WTC11 (cell line): ENCODE measurements at regions not wholly inside any gene's neighbourhood (a gene's known extent, or its start where the extent isn't known, plus 50 kb on each side); places are given as distances from the start of the nearest gene placed in this dataset.

ENCODE experiments used
- ATAC-seq: fragments of 200-7000 bp; cut with Tn5 transposase; 2 replicates; pipeline ENCODE4 v1.10.0; 2021; ENCODE audit warnings: mild to moderate bottlenecking, moderate library complexity
- CTCF ChIA-PET: fragments of 300-600 bp; sonication (Branson Sonifier 250); formaldehyde crosslinking; loops from one replicate; lab custom pipeline; 2021; ENCODE audit warnings: antibody characterized with exemption; lab: Charles Lee
- POLR2A ChIA-PET: fragments of 350-600 bp; sonication (Branson Sonifier 250); formaldehyde crosslinking; loops from one replicate; lab custom pipeline; 2021; ENCODE audit warnings: antibody characterized with exemption; lab: Charles Lee
- DNase-seq: peaks from one replicate; pipeline ENCODE4 v3.0.0; 2021; ENCODE audit warnings: low spot score
- H3K27ac Mint-ChIP-seq: 2 replicates; pipeline ENCODE4 v1.8.0; 2021; ENCODE audit warnings: mixed read lengths
- H3K27me3 Mint-ChIP-seq: 2 replicates; pipeline ENCODE4 v1.8.0; 2021; ENCODE audit warnings: low read depth, mild to moderate bottlenecking, moderate library complexity, mixed read lengths
- H3K36me3 Mint-ChIP-seq: 2 replicates; pipeline ENCODE4 v1.8.0; 2021; ENCODE audit warnings: mixed read lengths
- H3K4me1 Mint-ChIP-seq: 2 replicates; pipeline ENCODE4 v1.8.0; 2022; ENCODE audit warnings: mixed read lengths
- H3K4me3 Mint-ChIP-seq: 2 replicates; pipeline ENCODE4 v1.8.0; 2021; ENCODE audit warnings: mild to moderate bottlenecking, moderate library complexity, mixed read lengths
- H3K9me3 Mint-ChIP-seq: 2 replicates; pipeline ENCODE4 v1.8.0; 2021; ENCODE audit warnings: mixed read lengths
- E2F1 ChIP-seq: sonication (generic); formaldehyde crosslinking; IDR thresholded peaks from 2 replicates; pipeline ENCODE4 v1.8.0; 2022; ENCODE audit warnings: mild to moderate bottlenecking, missing genetic modification reagents
- EMX1 ChIP-seq: fragments of 250-450 bp; sonication (Bioruptor Pico); IDR thresholded peaks from 2 replicates; pipeline ENCODE4 v1.8.0; 2021; ENCODE audit warnings: mild to moderate bottlenecking
- ESRRA ChIP-seq: sonication (generic); formaldehyde crosslinking; IDR thresholded peaks from 2 replicates; pipeline ENCODE4 v1.8.1; 2022; ENCODE audit warnings: mild to moderate bottlenecking, missing genetic modification reagents, borderline replicate concordance
- GABPB1 ChIP-seq: sonication (generic); formaldehyde crosslinking; IDR thresholded peaks from 2 replicates; pipeline ENCODE4 v1.8.1; 2023; ENCODE audit warnings: mild to moderate bottlenecking, missing genetic modification reagents
- IRF2 ChIP-seq: sonication (generic); formaldehyde crosslinking; IDR thresholded peaks from 2 replicates; pipeline ENCODE4 v1.8.0; 2022; ENCODE audit warnings: low read depth, missing genetic modification reagents, borderline replicate concordance
- JAZF1 ChIP-seq: fragments of 250-450 bp; sonication (Bioruptor Pico); IDR thresholded peaks from 2 replicates; pipeline ENCODE4 v1.9.0; 2021; ENCODE audit warnings: moderate library complexity, mild to moderate bottlenecking, inconsistent platforms
- KAT7 ChIP-seq: sonication (generic); formaldehyde crosslinking; IDR thresholded peaks from 2 replicates; pipeline ENCODE4 v1.8.1; 2023; ENCODE audit warnings: missing genetic modification reagents, mild to moderate bottlenecking, borderline replicate concordance
- MXD4 ChIP-seq: fragments of 250-450 bp; sonication (Bioruptor Pico); IDR thresholded peaks from 2 replicates; pipeline ENCODE4 v1.8.0; 2021; ENCODE audit warnings: mild to moderate bottlenecking, moderate library complexity, borderline replicate concordance
- NFYB ChIP-seq: sonication (generic); formaldehyde crosslinking; conservative IDR thresholded peaks from 2 replicates; pipeline ENCODE4 v1.8.0; 2022; ENCODE audit warnings: low read depth, missing genetic modification reagents
- NR3C1 ChIP-seq: sonication (generic); formaldehyde crosslinking; conservative IDR thresholded peaks from 2 replicates; pipeline ENCODE4 v1.8.1; 2023; ENCODE audit warnings: low read depth, mild to moderate bottlenecking, missing genetic modification reagents
- SMAD4 ChIP-seq: sonication (generic); formaldehyde crosslinking; IDR thresholded peaks from 2 replicates; pipeline ENCODE4 v1.8.0; 2022; ENCODE audit warnings: mild to moderate bottlenecking, missing genetic modification reagents
- SOX15 ChIP-seq: fragments of 250-450 bp; sonication (Bioruptor Pico); IDR thresholded peaks from 2 replicates; pipeline ENCODE4 v1.9.0; 2021; ENCODE audit warnings: mild to moderate bottlenecking
- TP53 ChIP-seq: sonication (generic); formaldehyde crosslinking; IDR thresholded peaks from 2 replicates; pipeline ENCODE4 v1.8.1; 2023; ENCODE audit warnings: mild to moderate bottlenecking, missing genetic modification reagents
- ZSCAN18 ChIP-seq: fragments of 250-450 bp; sonication (Bioruptor Pico); IDR thresholded peaks from 2 replicates; pipeline ENCODE4 v2.1.2; 2022; ENCODE audit warnings: mild to moderate bottlenecking, moderate library complexity
- TF ChIP-seq, protein P1 (sequence below): sonication (generic); formaldehyde crosslinking; conservative IDR thresholded peaks from 2 replicates; pipeline ENCODE4 v1.8.1; 2023; ENCODE audit warnings: mild to moderate bottlenecking, low read depth, missing genetic modification reagents, moderate library complexity
- TF ChIP-seq, protein P2 (sequence below): sonication (generic); formaldehyde crosslinking; IDR thresholded peaks from 2 replicates; pipeline ENCODE4 v1.8.0; 2023; ENCODE audit warnings: mild to moderate bottlenecking, missing genetic modification reagents
- TF ChIP-seq, protein P3 (sequence below): fragments of 250-450 bp; sonication (Bioruptor Pico); IDR thresholded peaks from 2 replicates; pipeline ENCODE4 v1.8.0; 2021; ENCODE audit warnings: mild to moderate bottlenecking

GRCh38 chr3:13238687-13239466 is 165.6 kb upstream of the IQSEC1 start:
- ChIA-PET POLR2A (no interaction called here), CTCF (interaction anchor here (1.1 kb wide), 1 partner anchor 9 kb away, joined by 5 read pairs; no protein-coding TSS in a partner anchor)
- Mint-ChIP-seq H3K36me3 (no peaks in the 10 kb centered on the region), H3K27ac (no peak overlapping the region; the same call in 1 of the 2 replicates), H3K4me3 (no peak overlapping the region), H3K4me1 (peaks cover 27% of the 10 kb centered on the region), H3K27me3 (no peaks in the 10 kb centered on the region), H3K9me3 (no peaks in the 10 kb centered on the region)
- DNase-seq, result no peak
- TF ChIP-seq GABPB1 (CRISPR knock-in tag) (no peak), TP53 (CRISPR knock-in tag) (no peak), E2F1 (CRISPR knock-in tag) (no peak), SMAD4 (no peak), EMX1 (CRISPR knock-in tag) (no peak), NR3C1 (no peak), ZSCAN18 (CRISPR knock-in tag) (no peak)
- TF ChIP-seq, protein P1, sequence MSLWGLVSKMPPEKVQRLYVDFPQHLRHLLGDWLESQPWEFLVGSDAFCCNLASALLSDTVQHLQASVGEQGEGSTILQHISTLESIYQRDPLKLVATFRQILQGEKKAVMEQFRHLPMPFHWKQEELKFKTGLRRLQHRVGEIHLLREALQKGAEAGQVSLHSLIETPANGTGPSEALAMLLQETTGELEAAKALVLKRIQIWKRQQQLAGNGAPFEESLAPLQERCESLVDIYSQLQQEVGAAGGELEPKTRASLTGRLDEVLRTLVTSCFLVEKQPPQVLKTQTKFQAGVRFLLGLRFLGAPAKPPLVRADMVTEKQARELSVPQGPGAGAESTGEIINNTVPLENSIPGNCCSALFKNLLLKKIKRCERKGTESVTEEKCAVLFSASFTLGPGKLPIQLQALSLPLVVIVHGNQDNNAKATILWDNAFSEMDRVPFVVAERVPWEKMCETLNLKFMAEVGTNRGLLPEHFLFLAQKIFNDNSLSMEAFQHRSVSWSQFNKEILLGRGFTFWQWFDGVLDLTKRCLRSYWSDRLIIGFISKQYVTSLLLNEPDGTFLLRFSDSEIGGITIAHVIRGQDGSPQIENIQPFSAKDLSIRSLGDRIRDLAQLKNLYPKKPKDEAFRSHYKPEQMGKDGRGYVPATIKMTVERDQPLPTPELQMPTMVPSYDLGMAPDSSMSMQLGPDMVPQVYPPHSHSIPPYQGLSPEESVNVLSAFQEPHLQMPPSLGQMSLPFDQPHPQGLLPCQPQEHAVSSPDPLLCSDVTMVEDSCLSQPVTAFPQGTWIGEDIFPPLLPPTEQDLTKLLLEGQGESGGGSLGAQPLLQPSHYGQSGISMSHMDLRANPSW (CRISPR knock-in tag), result no peak
- no peak for ATAC-seq

- Mint-ChIP-seq H3K36me3 (no peaks in the 10 kb centered on the region), H3K27ac (no peak overlapping the region; the same call in 1 of the 2 replicates), H3K9me3 (no peaks in the 10 kb centered on the region), H3K27me3 (no peaks in the 10 kb centered on the region)
- ChIA-PET POLR2A (no interaction called here), CTCF (interaction anchor here (1.1 kb wide), 1 partner anchor 8 kb away, joined by 5 read pairs; no protein-coding TSS in a partner anchor)
- TF ChIP-seq KAT7 (CRISPR knock-in tag), result no peak
- TF ChIP-seq ESRRA (CRISPR knock-in tag), result no peak
- TF ChIP-seq, all 79 proteins: peak for 0
- ATAC-seq, result no peak
- Mint-ChIP-seq H3K4me1 (peaks cover 33% of the 10 kb centered on the region), H3K4me3 (no peak overlapping the region)
- no peak for DNase-seq
These were observed 164.7 kb upstream of the IQSEC1 start for GRCh38 chr3:13237776-13238490.

- Mint-ChIP-seq H3K36me3 (no peaks in the 10 kb centered on the region), H3K4me1 (peaks cover 38% of the 10 kb centered on the region), H3K9me3 (no peaks in the 10 kb centered on the region), H3K27me3 (no peaks in the 10 kb centered on the region), H3K4me3 (no peak overlapping the region), H3K27ac (no peak overlapping the region; the same call in 1 of the 2 replicates)
- ChIA-PET POLR2A (no interaction called here), CTCF (no interaction called here)
- DNase-seq (no peak), ATAC-seq (no peak)
- no peak for TF ChIP-seq NFYB
- no peak for TF ChIP-seq GABPB1 (CRISPR knock-in tag)
These were observed 163.4 kb upstream of the IQSEC1 start for GRCh38 chr3:13236557-13237173.

GRCh38 chr3:13235897-13236296 is 162.7 kb upstream of the IQSEC1 start:
- no peak overlapping the region for H3K4me3 Mint-ChIP-seq
- TF ChIP-seq, protein P2, sequence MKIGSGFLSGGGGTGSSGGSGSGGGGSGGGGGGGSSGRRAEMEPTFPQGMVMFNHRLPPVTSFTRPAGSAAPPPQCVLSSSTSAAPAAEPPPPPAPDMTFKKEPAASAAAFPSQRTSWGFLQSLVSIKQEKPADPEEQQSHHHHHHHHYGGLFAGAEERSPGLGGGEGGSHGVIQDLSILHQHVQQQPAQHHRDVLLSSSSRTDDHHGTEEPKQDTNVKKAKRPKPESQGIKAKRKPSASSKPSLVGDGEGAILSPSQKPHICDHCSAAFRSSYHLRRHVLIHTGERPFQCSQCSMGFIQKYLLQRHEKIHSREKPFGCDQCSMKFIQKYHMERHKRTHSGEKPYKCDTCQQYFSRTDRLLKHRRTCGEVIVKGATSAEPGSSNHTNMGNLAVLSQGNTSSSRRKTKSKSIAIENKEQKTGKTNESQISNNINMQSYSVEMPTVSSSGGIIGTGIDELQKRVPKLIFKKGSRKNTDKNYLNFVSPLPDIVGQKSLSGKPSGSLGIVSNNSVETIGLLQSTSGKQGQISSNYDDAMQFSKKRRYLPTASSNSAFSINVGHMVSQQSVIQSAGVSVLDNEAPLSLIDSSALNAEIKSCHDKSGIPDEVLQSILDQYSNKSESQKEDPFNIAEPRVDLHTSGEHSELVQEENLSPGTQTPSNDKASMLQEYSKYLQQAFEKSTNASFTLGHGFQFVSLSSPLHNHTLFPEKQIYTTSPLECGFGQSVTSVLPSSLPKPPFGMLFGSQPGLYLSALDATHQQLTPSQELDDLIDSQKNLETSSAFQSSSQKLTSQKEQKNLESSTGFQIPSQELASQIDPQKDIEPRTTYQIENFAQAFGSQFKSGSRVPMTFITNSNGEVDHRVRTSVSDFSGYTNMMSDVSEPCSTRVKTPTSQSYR, result no peak
- TF ChIP-seq KAT7 (CRISPR knock-in tag) (no peak), SOX15 (CRISPR knock-in tag) (no peak), MXD4 (CRISPR knock-in tag) (no peak), IRF2 (no peak), JAZF1 (CRISPR knock-in tag) (no peak)
- TF ChIP-seq, protein P3, sequence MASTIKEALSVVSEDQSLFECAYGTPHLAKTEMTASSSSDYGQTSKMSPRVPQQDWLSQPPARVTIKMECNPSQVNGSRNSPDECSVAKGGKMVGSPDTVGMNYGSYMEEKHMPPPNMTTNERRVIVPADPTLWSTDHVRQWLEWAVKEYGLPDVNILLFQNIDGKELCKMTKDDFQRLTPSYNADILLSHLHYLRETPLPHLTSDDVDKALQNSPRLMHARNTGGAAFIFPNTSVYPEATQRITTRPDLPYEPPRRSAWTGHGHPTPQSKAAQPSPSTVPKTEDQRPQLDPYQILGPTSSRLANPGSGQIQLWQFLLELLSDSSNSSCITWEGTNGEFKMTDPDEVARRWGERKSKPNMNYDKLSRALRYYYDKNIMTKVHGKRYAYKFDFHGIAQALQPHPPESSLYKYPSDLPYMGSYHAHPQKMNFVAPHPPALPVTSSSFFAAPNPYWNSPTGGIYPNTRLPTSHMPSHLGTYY, result no peak

More at GRCh38 chr3:13235897-13236296, 162.7 kb upstream of the IQSEC1 start:
- Mint-ChIP-seq H3K27ac (no peak overlapping the region), H3K27me3 (no peaks in the 10 kb centered on the region), H3K9me3 (no peaks in the 10 kb centered on the region), H3K4me1 (peaks cover 34% of the 10 kb centered on the region), H3K36me3 (no peaks in the 10 kb centered on the region)
- no peak for DNase-seq
- ATAC-seq, result no peak
- CTCF ChIA-PET, result no interaction called here
- POLR2A ChIA-PET, result no interaction called here
